Lower leg skin (tissue), 3 donors: ENCODE measurements at regions not wholly inside any gene's neighbourhood (a gene's known extent, or its start where the extent isn't known, plus 50 kb on each side); places are given as distances from the start of the nearest gene placed in this dataset.

Experiments
- POLR2A ChIP-seq, 2 donors: fragments of 450-650 bp; IDR thresholded peaks; one replicate each; pipeline ENCODE4 v1.6.1; 2016 to 2017; ENCODE audit warnings: antibody characterized with exemption in 2 of 2, mild to moderate bottlenecking in 1 of 2, moderate library complexity in 1 of 2
- TF ChIP-seq, protein P1 (sequence below), 3 donors: fragments of 450-650 bp; IDR thresholded peaks; one replicate each; pipeline ENCODE4 v1.5.1; 2016; ENCODE audit warnings: antibody characterized with exemption in 3 of 3, mild to moderate bottlenecking in 3 of 3, moderate library complexity in 2 of 3

- TF ChIP-seq, protein P1, sequence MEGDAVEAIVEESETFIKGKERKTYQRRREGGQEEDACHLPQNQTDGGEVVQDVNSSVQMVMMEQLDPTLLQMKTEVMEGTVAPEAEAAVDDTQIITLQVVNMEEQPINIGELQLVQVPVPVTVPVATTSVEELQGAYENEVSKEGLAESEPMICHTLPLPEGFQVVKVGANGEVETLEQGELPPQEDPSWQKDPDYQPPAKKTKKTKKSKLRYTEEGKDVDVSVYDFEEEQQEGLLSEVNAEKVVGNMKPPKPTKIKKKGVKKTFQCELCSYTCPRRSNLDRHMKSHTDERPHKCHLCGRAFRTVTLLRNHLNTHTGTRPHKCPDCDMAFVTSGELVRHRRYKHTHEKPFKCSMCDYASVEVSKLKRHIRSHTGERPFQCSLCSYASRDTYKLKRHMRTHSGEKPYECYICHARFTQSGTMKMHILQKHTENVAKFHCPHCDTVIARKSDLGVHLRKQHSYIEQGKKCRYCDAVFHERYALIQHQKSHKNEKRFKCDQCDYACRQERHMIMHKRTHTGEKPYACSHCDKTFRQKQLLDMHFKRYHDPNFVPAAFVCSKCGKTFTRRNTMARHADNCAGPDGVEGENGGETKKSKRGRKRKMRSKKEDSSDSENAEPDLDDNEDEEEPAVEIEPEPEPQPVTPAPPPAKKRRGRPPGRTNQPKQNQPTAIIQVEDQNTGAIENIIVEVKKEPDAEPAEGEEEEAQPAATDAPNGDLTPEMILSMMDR (IDR thresholded peaks at IDR 0.05): no peak
- no peak for TF ChIP-seq POLR2A (IDR thresholded peaks at IDR 0.05)
These were observed 97.7 kb upstream of the CDH6 start for GRCh38 chr5:31095796-31096195.
